ENCODE measurements at regions not wholly inside any gene's neighbourhood (a gene's known extent, or its start where the extent isn't known, plus 50 kb on each side); places are given as distances from the start of the nearest gene placed in this dataset.
"Not testable (repeated sequence)": the region's sequence is repeated elsewhere in the genome, so short reads cannot be mapped to it uniquely, and the experiment has no call there.

- DNase-seq (ENCODE audit: low spot score) = not testable (repeated sequence)
Observed at GRCh38 chr7:97928844-97929243, 56.6 kb upstream of the ASNS start.

GRCh38 chr7:97927790-97928748 lies 55.9 kb upstream of the ASNS start:
- peak; percentile 51 for DNase-seq (ENCODE audit: low spot score)

All from CD4-positive, alpha-beta T cell treated with Interleukin-15 for 4 hours (primary cell).